Endothelial cell of umbilical vein (primary cell): ENCODE measurements at regions not wholly inside any gene's neighbourhood (a gene's known extent, or its start where the extent isn't known, plus 50 kb on each side); places are given as distances from the start of the nearest gene placed in this dataset.

Experiments used
- BruUV-seq: library from RNA; stranded (reverse); fragments of 400-500 nt; replicated peaks from 2 replicates; lab custom pipeline; 2021; lab: Mats Ljungman, UMichigan
- CTCF ChIA-PET: fragments of 300-600, 350-600 bp; sonication (Branson Sonifier 250); formaldehyde crosslinking; loops from one replicate; lab custom pipeline; 2021; ENCODE audit warnings: antibody characterized with exemption, inconsistent platforms; lab: Charles Lee
- POLR2A ChIA-PET: fragments of 300-600, 350-600 bp; sonication (Branson Sonifier 250); formaldehyde crosslinking; loops from one replicate; lab custom pipeline; 2021; ENCODE audit warnings: antibody characterized with exemption, inconsistent platforms; lab: Charles Lee
- DNase-seq: peaks from one replicate; pipeline ENCODE4 v3.0.0-alpha.2; 2011; ENCODE audit warnings: low read depth, low spot score
- FAIRE-seq: peaks from 2 replicates; lab custom pipeline; 2011; peaks lifted over from hg19 to GRCh38; lab: Jason Lieb, UNC
- H2AFZ ChIP-seq: 2 replicates; pipeline ENCODE4 v1.6.0; 2012; ENCODE audit warnings: low read depth, low read length, control low read depth, inconsistent platforms
- H3K27ac ChIP-seq: 2 replicates; pipeline ENCODE4 v1.5.1; 2011; ENCODE audit warnings: low read depth, mild to moderate bottlenecking, control low read depth, low read length, moderate library complexity; ENCODE audit not compliant: insufficient read depth
- H3K27me3 ChIP-seq, 2 experiments: 2 replicates each; pipeline versions ENCODE4 v1.6.0 to v1.6.1; 2011; ENCODE audit warnings: low read length in 2 of 2, mixed read lengths in 1 of 2; ENCODE audit not compliant: control insufficient read depth in 2 of 2, insufficient read depth in 2 of 2
- H3K36me3 ChIP-seq, 2 experiments: 2 replicates in 1 of 2; 3 replicates in 1 of 2; pipeline ENCODE4 v1.5.1; 2011; ENCODE audit warnings: low read length in 2 of 2, mild to moderate bottlenecking in 1 of 2, moderate library complexity in 1 of 2; ENCODE audit not compliant: control insufficient read depth in 2 of 2, insufficient read depth in 2 of 2; ENCODE audit errors: extremely low read depth in 1 of 2
- H3K4me1 ChIP-seq: 3 replicates; pipeline ENCODE4 v1.5.1; 2011; ENCODE audit warnings: mild to moderate bottlenecking, low read length; ENCODE audit not compliant: control insufficient read depth, insufficient read depth; ENCODE audit errors: extremely low read depth
- H3K4me2 ChIP-seq: 2 replicates; pipeline ENCODE4 v1.6.1; 2011; ENCODE audit warnings: low read length, control low read depth, mixed read lengths; ENCODE audit not compliant: insufficient read depth
- H3K4me3 ChIP-seq, 3 experiments: fragments of 200-600 bp in 1 of 3; sonication (generic), shearing (Covaris generic) in 1 of 3; replicated peaks in 1 of 3; 2 replicates each; pipeline ENCODE4 v1.5.1; 2011 to 2016; ENCODE audit warnings: control low read depth in 3 of 3, low read length in 3 of 3, mild to moderate bottlenecking in 2 of 3, inconsistent platforms in 1 of 3, low read depth in 1 of 3, moderate library complexity in 1 of 3; ENCODE audit not compliant: insufficient read depth in 1 of 3
- H3K79me2 ChIP-seq: 2 replicates; pipeline ENCODE4 v1.6.0; 2012; ENCODE audit warnings: low read length, inconsistent platforms; ENCODE audit not compliant: control insufficient read depth, insufficient read depth
- H3K9ac ChIP-seq: replicated peaks from 2 replicates; pipeline ENCODE3; 2011; ENCODE audit warnings: low read length, control low read depth; ENCODE audit not compliant: insufficient read depth; ENCODE audit errors: extremely low read depth
- H3K9me1 ChIP-seq: replicated peaks from 3 replicates; pipeline ENCODE4 v1.6.0; 2011; ENCODE audit warnings: mild to moderate bottlenecking, low read length; ENCODE audit not compliant: control insufficient read depth, insufficient read depth; ENCODE audit errors: extremely low read depth
- H3K9me3 ChIP-seq: replicated peaks from 2 replicates; pipeline ENCODE4 v1.5.1; 2012; ENCODE audit warnings: low read length, inconsistent platforms; ENCODE audit not compliant: control insufficient read depth, insufficient read depth
- H4K20me1 ChIP-seq: replicated peaks from 2 replicates; pipeline ENCODE3; 2011; ENCODE audit warnings: mild to moderate bottlenecking, low read length; ENCODE audit not compliant: control insufficient read depth, insufficient read depth; ENCODE audit errors: extremely low read depth
- EZH2 ChIP-seq: IDR thresholded peaks from 2 replicates; pipeline ENCODE4 v1.6.1; 2012; ENCODE audit warnings: borderline replicate concordance, low read depth, mild to moderate bottlenecking, moderate library complexity, low read length, inconsistent platforms; ENCODE audit not compliant: severe bottlenecking
- FOS ChIP-seq: IDR thresholded peaks from 2 replicates; pipeline ENCODE4 v1.6.1; 2011; ENCODE audit warnings: mild to moderate bottlenecking, low read length, moderate library complexity, borderline replicate concordance; ENCODE audit not compliant: insufficient read depth
- GATA2 ChIP-seq: IDR thresholded peaks from 2 replicates; pipeline ENCODE4 v1.7.0; 2011; ENCODE audit warnings: low read depth, mild to moderate bottlenecking, moderate library complexity, mixed read lengths, low read length; ENCODE audit not compliant: insufficient read length, insufficient read depth
- JUN ChIP-seq: IDR thresholded peaks from 2 replicates; pipeline ENCODE4 v1.6.1; 2011; ENCODE audit warnings: borderline replicate concordance, low read depth; ENCODE audit not compliant: insufficient read length, insufficient read depth
- MAX ChIP-seq: IDR thresholded peaks from 2 replicates; pipeline ENCODE4 v1.6.1; 2011; ENCODE audit not compliant: insufficient read depth, insufficient read length
- MYC ChIP-seq: IDR thresholded peaks from one replicate; pipeline ENCODE4 v1.6.1; 2011; ENCODE audit warnings: mild to moderate bottlenecking, low read depth, low read length
- POLR2A ChIP-seq: IDR thresholded peaks from 2 replicates; pipeline ENCODE4 v1.6.1; 2012; ENCODE audit warnings: low read depth, mild to moderate bottlenecking, control low read depth, low read length
- POLR2AphosphoS5 ChIP-seq: IDR thresholded peaks from 2 replicates; pipeline ENCODE4 v1.6.1; 2012; ENCODE audit warnings: low read depth, mild to moderate bottlenecking, control low read depth, low read length, moderate library complexity; ENCODE audit not compliant: insufficient read depth
- dilution Hi-C: fragments of 300-500 bp; cut with MboI; formaldehyde crosslinking; loops from one replicate; pipeline ENCODE4 v1.15.0; 2019; ENCODE audit warnings: low sequenced_read_pairs; ENCODE audit not compliant: extremely low pct_ligation_motif_present
- intact Hi-C: fragments of 100-400 bp; cut with micrococcal nuclease; formaldehyde crosslinking; loops from one replicate; pipeline ENCODE4 v1.10.0; 2022
- TF ChIP-seq, protein P1 (sequence below), 2 donors: IDR thresholded peaks; 1 replicate in 1 of 2; 2 replicates in 1 of 2; pipeline ENCODE4 v1.5.1; 2011; ENCODE audit warnings: low read length in 2 of 2, mild to moderate bottlenecking in 2 of 2, moderate library complexity in 2 of 2, control low read depth in 1 of 2, inconsistent platforms in 1 of 2, low read depth in 1 of 2; ENCODE audit not compliant: insufficient read depth in 1 of 2; ENCODE audit errors: extremely low read depth in 1 of 2

GRCh38 chr3:162538906-162539305 lies 1042.3 kb downstream of the OTOL1 start:
- ChIA-PET POLR2A (no interaction called here), CTCF (no interaction called here)
- Histone ChIP-seq H3K36me3 (no peaks in the 10 kb centered on the region), H3K27ac (no peak overlapping the region), H3K4me2 (no peak overlapping the region), H3K9me1 (no peaks in the 10 kb centered on the region), H3K79me2 (no peaks in the 10 kb centered on the region), H3K9ac (no peak overlapping the region), H3K9me3 (no peaks in the 10 kb centered on the region), H4K20me1 (no peaks in the 10 kb centered on the region), H3K27me3 (no peaks in the 10 kb centered on the region), H2AFZ (no peak overlapping the region), H3K4me1 (no peaks in the 10 kb centered on the region), H3K4me3 (no peak overlapping the region)
- TF ChIP-seq MYC = no peak
- TF ChIP-seq GATA2 = no peak
- no peak for TF ChIP-seq POLR2AphosphoS5
- no peak for TF ChIP-seq EZH2
- no peak for TF ChIP-seq MAX
- TF ChIP-seq POLR2A = no peak
- no peak for TF ChIP-seq FOS
- no peak for TF ChIP-seq JUN
- TF ChIP-seq, protein P1, sequence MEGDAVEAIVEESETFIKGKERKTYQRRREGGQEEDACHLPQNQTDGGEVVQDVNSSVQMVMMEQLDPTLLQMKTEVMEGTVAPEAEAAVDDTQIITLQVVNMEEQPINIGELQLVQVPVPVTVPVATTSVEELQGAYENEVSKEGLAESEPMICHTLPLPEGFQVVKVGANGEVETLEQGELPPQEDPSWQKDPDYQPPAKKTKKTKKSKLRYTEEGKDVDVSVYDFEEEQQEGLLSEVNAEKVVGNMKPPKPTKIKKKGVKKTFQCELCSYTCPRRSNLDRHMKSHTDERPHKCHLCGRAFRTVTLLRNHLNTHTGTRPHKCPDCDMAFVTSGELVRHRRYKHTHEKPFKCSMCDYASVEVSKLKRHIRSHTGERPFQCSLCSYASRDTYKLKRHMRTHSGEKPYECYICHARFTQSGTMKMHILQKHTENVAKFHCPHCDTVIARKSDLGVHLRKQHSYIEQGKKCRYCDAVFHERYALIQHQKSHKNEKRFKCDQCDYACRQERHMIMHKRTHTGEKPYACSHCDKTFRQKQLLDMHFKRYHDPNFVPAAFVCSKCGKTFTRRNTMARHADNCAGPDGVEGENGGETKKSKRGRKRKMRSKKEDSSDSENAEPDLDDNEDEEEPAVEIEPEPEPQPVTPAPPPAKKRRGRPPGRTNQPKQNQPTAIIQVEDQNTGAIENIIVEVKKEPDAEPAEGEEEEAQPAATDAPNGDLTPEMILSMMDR (IDR thresholded peaks at IDR 0.05; ENCODE audit: extremely low read depth in 1 of 2, insufficient read depth in 1 of 2, low read depth in 1 of 2, low read length in 2 of 2) = no peak
- DNase-seq = no peak
- dilution Hi-C loops = no loop called here
- FAIRE-seq = no peak
- intact Hi-C loops = no loop called here
- no TSS peak for BruUV-seq
